IPS-NIHi11 (cell line): ENCODE measurements at regions not wholly inside any gene's neighbourhood (a gene's known extent, or its start where the extent isn't known, plus 50 kb on each side); places are given as distances from the start of the nearest gene placed in this dataset.

Experiments used
- DNase-seq: peaks from one replicate; pipeline ENCODE4 v3.0.0; 2012; ENCODE audit warnings: mixed read lengths, low spot score

DNA sequence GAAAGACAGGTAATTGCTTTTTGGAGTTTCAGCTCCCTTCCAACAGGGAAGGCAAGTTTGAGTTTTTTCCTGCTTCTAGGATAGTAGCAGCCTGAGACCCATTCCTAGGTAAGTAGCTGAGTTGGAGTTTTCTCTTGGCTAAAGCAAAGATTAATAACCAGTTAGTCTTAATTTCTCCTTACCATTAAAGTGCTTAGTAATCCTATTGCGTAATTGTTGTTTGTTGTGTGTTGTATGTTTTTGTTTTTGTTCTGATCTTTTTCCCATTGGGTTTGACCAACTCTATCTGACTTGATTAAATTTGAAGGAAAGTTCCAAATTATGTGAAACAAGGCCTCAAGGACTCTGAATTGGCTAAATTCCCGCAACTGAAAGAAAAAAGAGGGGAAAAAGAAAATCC, 83.5 kb downstream of the TBX22 start:
- DNase-seq = no peak

DNA sequence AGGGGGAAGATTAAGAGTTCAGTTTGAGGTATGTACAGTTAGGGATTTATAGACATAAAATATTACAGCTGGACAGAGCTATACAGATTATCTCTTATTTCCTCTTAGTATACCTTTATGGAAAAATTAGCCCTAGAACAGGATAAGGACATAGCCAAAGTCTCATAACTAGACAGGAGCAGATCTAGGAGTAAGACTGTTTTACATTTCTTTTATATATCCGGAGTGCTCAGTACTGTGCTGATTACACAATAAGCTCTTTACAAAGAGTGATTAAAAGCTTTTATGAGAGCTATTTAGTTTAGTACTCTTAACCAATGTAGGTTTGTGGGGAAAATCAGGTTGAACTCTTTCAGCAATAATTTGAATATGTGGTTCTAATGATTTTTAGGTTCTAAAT, 105.8 kb downstream of the TBX22 start:
- DNase-seq = no peak

DNA sequence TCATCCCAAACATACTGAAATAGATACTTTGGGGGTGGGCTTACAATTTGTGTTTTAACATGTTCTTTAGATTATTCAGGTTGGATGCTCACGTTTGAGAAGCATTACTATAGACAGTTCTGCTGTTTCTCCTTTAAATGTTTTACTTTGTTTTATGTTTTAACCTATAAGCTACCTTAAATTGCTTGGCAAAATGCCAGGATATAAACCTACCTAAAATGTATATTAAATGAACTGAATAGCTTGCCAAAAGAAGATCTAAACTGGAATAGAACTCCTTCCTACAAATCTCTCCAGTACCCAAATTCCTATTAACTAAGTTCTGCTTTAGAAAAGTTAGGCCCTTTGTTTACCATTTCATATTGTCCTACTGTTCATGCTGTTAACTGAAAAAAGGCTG, 124.4 kb downstream of the TBX22 start:
- DNase-seq = no peak

DNA sequence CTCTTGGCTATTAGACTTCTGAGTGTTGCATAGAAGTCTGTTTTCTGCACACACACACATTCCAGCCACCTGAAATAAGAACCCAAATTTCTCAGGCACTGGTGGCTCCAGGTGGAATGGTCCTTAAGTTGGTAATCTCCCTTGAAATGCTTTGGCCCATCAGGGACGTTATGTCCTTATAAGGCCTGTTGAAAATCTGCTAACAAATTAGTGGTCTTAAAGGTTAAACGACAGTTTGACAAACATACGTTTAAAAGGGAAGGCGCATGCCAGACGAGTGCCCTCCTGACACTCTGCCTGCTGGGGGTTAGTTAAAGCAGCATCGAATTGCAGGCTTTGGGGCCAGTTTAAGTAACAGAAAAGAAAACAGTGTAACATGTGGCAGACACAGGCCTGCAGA, 125.0 kb downstream of the TBX22 start:
- peak; percentile 4 for DNase-seq

DNA sequence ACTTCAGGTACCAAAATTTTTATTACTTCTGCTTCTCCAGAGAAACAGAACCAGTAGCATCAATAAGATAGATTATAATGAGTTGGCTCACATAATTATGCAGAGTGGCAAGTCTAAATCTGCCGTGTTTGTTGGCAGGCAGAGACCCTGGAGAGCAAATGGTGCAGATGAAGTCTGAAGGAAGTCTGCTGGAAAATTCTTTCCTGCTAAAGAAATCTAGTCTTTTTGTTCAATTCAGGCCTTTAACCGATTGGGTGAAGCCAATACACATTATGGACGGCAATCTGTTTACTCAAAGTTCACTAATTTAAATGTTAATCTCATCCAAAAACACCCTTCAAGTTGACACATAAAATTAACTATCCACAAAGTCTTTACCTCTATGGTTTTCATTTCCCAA, 156.0 kb downstream of the TBX22 start:
- DNase-seq = no peak

DNA sequence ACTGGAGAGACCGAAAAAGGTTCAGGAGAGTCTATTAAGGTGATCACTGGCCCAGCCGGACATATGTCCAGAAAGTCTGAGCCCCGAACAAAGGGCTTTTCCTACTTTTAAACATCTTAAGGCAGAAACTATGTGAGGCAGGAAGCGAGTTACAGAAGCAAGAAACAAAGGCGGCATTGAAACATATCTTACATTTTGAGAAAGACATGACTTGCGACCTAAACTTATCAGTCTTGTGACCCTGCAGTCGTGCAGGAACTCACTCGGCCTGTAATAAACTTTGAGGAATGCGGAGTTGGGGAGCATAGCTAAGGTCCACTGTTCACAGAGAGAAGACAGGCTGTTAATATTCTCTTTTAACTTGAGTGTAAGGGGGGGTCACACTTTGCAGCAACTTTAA, 158.7 kb downstream of the TBX22 start:
- no peak for DNase-seq

DNA sequence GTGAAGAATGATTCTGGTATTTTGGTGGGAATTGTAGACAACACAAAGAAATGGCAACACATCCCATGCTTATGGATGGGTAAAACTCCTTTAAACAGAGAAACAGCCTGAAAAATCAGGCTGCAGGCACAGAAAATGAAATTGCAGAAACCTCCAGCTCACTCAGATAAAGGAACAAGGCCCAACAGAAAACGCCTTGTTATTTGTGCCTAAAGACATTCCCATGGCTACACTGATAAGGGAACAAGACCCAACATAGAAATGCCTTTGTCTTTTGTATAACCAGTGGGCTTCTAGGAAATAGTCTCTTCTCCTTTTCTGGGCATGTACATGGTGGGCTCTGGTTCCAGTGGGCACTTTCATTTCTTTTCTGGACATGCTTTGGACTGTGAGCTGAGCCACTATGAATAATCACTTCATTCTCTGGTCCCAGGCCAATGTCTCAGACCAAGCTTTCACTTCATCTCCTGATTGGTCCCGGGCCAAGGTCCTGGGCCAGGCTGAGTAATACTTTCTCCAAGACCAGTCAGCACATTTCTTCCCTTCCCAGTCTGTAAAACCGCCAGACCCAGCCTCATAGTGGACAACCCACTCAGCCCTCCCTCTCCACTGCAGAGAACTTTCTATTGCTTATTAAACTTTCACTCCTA, 160.5 kb downstream of the TBX22 start:
- no peak for DNase-seq

DNA sequence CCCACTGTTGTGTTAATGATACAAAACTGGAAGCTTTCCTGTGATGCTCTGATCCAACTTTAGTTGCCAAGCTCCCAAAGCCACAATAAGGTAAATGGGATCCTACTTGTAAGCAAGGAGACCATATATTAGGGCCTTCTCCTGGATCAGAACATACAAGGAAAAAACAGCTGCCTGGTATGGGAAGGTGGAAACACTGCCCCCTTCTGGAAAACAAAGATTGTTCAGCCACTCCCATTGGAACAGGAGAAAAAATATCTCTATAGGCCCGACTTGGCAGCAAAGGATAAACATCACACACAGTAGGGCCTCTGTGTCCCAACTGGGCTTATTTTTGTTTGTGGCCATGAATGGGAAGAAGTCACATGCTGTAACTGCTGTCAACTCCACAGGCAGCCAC, 166.5 kb downstream of the TBX22 start:
- DNase-seq = peak; percentile 56

DNA sequence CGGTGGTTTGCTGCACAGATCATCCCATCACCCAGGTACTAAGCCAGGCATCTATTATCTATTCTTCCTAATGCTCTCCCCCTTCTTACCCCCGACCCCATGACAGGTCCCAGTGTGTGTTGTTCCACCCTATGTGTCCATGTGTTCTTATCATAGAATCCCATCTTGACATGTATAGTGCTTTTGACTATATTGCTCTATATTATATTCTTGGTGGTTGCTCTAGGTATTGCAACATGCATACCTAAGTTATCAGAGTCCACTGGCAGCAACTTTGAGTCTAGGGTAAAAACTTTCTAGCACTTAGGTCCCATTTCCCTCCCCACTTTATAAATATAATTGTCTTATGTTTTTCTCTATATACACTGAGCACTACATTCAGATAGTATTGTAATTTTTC, 170.3 kb downstream of the TBX22 start:
- no peak for DNase-seq

DNA sequence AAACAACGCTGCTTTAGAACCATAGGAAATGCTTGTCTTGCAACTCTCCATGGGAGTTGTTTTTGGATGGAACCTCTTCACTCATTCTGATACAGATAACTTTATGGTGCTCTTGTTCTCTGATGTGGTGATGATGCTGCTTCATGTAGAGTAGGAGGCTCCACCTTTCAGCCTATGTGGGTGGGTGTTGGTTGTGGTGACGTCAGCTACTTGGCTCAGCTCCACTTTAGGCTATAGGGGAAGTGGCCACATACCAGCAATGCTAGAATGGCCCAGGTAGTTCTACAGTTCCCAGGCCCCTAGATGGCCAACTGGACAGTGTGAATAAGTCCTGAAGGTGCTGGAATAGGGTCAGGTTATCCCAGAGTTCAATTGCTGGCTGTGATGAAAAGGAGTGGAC, 192.1 kb downstream of the TBX22 start:
- DNase-seq = no peak

DNA sequence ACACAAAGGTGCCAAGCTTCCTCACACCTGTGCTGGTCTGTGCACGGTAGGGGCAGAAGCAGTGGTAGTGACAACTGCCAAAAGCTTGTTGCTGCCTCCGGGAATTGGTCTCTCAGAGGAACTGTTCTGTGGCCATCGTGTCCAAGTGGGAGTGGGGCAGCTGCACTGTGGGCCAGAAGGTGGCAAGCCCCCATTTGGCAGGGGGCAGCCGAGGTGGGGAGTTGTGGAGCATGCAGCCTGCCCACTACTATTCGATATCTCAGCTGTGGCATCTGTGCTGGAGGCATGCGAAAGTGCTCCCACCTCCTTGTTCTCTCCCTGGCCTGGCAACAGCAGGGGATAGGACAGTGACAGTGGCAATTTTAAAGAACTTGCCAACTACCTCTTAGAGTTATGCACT, 192.8 kb downstream of the TBX22 start:
- DNase-seq = no peak

DNA sequence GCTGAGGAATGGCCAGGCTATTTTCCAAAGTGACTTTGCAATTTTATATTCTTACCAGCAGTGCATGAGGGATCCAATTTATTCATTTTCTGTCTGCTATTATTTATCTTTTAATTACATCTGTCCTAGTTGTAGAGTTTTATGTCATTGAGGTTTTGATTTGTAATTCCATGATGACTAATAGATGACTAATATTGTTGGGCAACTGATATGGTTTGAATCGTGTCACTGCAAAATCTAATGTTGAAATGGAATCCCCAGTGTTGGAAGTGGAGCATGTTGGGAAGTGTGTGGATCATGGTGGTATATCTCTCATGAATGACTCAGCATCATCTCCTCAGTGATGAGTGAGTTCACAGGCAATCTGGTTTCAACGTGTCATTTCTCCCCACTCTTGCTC, 201.5 kb downstream of the TBX22 start:
- DNase-seq = no peak

DNA sequence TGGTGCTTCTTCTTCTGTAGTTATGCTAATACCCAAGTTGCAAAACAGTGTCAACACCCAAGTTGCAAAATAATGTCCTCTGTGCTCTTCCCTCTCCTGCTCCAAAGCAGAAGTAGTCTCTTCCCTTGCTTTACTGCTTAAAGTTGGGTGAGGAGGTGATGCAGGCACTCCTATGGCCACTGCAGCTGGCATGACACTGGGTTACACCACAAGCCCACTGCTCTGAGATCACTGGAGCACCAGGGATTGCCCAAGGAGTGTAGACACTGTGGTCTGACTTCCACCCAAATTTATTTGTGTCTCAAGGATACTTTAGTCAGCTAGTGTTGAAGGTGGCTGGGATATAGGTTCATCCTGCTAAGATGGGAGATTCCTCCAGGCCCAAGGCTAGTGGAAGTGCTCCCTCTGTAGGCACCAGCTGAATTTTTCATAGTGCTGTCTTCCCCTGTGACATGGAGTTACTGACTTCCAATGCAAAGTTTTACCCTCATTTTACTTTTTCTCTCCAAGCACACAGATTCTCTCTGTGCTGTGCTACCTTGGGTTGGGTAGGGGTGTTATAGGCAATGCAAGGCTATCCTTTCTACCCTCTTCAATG, 196.2 kb upstream of the TENT5D start:
- peak; percentile 19 for DNase-seq

DNA sequence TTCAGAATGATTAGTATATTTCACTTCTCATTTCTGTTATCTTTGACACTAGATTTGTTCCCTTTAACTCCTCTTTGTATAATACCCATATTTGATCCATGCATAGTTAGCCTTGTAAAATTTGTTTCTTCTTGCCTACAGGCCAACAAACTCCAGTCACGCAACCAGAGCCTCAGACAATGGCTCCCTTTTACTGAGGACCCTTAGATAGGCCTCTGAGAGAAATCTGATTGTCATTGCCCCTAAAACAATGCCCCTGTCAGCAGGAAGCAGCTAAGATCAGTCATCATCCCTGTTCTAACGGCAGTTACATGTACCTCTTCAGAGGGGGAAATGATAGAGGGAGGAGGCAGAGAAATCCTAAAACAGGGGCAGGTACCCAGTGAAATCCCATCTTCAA, 190.6 kb upstream of the TENT5D start:
- no peak for DNase-seq

DNA sequence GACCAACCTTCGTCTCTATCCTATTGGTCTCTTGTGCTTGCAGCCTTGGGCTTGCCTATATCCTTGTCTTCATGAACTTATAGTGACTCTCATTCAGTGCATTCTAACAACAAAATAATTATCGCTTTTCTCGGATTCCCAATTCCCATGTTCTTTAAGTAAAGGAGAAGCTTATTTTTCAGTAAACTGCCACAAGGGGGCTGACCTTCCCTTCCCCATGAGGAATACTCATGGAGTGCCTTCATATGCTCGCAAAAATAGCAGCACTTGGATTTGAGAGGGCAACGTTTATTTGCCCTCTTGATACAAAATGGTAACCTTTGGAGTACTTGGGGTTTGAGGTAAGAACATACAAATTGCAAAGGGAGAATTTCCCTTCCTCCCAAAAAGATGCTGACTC, 183.2 kb upstream of the TENT5D start:
- no peak for DNase-seq

DNA sequence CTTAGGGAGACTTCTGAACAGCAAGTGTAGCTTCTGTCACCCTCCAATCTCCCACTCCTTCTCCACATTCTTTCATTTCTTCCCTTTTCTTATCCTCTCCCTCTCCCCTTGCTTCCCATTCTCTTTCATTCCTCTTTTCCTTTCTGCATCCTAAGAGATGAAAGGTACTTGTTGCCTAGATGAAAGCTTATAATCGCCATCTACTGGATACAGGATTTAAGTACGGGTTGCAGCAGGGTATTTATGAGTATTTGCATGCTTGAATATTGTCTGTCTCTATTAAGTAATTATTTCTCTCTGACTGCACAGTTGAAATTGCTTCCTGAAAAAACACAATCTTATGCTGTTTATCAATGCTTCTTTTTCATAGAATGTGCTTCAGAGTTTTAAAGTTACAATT, 174.0 kb upstream of the TENT5D start:
- DNase-seq = peak; percentile 5

DNA sequence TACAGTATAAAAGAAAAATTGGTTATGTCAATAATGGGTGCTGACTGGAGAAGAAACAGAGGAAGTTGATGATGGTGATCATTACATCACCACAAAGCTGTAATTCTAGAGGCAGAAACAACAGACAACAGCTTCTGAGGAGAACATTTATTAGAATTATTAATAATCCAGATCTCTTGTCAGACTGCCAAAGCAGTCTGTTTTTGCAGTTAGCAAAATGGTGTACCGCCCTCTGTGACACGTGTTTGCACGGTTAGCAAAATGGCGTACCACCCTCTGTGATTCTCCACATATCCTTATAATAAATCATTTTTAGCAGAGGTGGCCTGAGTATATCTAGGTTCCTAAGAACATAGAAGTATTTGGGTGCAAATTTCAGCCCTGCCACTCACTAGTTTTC, 154.0 kb upstream of the TENT5D start:
- DNase-seq = no peak

DNA sequence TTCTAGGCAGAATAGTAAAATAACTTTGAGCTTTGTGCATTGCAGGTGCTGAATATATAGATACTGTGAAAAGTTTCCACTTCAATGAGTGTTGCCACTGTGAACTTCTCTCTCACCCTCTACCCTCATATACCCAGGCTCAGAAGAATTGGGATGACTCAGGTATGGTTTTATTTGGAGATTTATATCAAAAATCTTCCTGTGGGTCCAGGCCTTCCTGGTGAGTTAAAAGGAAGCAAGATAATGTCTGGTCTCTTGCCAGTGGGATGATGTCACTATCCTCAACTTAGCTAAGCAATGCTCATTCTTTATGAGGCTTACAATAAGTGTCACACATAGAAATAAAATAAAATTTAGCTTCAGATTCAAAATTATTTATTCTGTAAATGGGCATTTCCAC, 153.3 kb upstream of the TENT5D start:
- no peak for DNase-seq

DNA sequence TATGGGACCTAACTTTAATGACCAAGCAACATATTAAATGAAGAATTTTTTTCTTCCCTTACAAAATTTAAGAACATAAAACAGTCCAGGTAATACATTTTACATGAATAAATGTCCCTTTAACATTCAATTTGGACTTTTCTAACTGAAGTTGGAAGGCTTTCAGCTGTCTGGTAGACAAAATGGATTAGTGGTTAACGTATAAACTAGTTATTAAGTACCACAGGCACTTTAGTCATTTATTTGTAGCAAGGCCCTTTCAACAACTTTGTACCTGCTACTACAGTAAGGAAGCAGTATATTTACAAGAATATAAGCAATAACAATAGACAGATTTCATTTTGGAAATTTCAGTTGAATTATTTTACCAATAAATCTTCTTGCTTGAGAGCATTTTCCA, 152.5 kb upstream of the TENT5D start:
- DNase-seq = no peak

DNA sequence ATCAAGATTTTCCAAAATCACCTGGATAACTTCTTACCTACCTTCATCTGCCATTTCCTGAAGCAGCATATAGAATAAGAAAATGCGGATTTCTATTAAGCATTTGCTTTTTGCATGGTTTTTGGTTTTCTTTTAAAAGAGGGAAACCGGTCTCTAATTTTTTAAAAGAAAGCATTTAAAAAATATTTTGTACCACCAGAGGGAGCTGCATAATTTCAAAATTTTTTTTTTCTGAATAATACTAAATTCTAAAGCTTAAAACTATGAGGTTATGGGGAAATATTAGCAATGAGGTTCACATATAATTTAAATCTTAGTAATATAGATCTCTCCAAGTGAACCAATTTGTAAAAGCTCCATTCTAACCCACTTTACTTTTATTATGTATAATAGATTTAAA, 137.7 kb upstream of the TENT5D start:
- no peak for DNase-seq

DNA sequence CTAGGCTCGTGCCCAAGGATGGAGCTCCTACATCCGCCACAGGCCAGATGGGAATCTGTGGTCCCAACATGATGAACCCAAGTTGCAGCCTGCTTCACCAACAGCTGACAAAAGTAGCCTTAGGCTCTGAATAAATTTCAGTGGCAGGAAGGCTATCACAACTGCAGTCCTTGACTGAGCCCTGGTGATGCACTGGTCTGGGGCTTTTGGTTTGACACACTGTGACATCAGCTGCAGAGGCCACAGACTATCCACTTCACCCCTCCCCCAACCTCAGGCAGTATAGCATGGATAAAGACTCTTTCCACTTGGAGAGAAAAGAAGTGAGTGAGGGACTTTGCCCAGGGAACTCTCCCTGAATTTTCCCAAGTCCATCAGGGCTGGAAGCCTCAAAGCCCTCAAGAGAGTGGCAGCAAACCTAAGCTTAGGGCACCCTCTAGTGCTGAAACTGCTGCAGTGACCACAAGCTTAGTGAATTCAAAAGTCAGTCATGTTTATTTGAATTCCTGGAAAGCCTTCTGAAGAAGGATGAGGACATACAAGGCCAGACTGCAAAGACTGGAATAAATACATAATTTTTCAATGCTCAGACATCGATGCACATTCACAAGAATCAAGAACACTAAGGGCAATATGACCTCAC, 135.0 kb upstream of the TENT5D start:
- DNase-seq = peak; percentile 10

DNA sequence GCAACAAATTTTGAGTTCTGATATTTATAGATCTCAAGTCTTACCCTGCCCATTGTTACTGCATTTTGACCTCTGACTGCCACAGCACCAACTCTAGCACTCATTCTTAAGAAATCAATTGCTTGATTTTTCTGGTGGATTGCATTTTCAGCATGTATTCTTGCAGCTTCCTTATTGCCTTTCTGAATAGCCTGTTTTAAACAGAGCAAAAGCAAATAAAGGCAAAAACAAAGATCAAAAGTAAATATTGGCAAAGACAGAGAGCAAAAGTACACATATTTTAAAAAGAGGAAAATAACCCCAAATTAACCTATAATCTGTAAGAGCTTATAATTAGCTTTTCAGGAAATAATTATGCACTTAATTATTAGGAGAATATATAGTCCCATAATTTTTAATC, 129.4 kb upstream of the TENT5D start:
- no peak for DNase-seq

DNA sequence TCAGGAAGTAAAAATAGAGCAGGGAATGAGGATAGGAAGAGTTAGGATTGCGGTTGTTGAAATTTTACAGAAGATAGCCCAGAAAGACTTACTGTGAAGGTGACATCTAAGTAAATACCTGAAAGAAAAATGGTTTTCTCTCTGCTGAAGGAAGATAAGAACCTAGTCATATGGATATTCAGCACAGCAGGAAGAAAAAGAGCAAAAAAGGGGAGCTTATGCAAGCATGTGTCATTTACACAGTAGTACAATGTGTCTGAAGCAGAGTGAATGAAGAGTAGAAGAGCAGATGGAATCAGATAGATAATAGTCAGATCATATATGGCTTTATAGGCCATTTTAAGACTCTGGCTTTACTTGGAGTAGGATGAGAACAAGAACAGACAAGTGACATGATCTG, 126.9 kb upstream of the TENT5D start:
- no peak for DNase-seq

DNA sequence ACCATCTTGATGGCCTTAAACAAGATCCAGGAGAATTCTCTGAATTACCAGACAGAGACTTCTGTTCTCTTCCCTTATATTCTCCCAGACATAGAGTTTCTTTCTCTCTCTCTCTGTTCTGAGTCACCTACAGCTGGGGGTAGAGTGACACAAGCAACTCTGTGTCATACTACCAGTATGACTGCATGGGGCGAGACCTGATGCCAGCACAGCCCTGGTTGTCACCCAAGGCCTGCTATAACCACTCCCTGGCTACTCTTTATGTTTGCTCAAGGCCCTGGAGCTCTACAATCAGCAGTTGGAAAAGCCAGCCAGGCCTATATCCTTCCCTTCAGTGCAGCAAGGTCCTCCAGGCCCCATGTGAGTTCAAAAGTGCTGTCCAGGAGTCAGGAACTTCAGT, 114.2 kb upstream of the TENT5D start:
- no peak for DNase-seq
